HG03159 (cell line): ENCODE measurements at regions not wholly inside any gene's neighbourhood (a gene's known extent, or its start where the extent isn't known, plus 50 kb on each side); places are given as distances from the start of the nearest gene placed in this dataset.
A peak's percentile ranks its signal among the peaks of the same experiment; 100 is the strongest.

Source experiments
- ATAC-seq: cut with Tn5 transposase; IDR thresholded peaks from one replicate; pipeline ENCODE4 v1.9.1; 2021; ENCODE audit warnings: mild to moderate bottlenecking, moderate library complexity; ENCODE audit not compliant: unreplicated experiment

DNA sequence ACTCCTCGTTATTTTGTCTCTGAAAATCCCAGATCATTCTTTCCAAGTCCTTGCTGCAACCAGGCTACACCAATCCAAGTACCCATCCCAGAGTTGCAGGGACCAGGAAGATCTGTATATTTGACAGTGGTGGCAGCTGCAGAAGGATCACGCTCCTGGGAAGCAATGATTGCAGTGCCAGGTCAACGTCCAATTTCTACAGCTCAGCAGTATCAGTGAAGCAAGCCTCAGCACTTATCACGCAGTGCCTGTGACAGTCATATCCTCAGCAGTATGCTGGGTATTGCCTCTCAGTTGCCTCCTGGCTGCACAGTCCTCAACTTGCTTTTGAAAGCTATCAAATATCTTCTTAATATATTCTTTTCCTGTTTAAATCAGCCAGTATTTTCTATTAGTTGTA, 66.7 kb downstream of the BARHL2 start:
- ATAC-seq, result no peak

DNA sequence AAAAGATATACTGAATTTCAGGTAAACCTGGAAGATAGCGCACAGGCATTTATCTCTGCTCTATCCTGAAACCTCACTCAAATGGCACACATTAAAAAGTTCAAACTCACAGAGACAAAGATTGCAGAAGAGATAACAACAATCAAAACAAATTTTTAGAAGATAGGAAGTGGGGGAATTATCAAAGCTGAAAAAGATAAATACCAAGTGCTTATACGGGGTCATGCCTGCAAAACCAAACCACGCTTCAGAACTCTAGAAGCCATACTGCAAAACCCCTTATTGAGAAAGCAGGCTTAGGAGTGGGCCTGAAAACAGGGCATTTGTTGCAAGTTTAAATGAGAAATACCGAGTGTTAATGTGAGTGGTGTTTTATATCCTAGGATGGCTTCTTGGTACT, 76.8 kb downstream of the BARHL2 start:
- no peak for ATAC-seq

- ATAC-seq, result no peak
Measured at GRCh38 chr1:90622666-90623065, 94.4 kb downstream of the BARHL2 start.

- ATAC-seq, result no peak
Measured at GRCh38 chr1:90621986-90622385, 95.1 kb downstream of the BARHL2 start.

DNA sequence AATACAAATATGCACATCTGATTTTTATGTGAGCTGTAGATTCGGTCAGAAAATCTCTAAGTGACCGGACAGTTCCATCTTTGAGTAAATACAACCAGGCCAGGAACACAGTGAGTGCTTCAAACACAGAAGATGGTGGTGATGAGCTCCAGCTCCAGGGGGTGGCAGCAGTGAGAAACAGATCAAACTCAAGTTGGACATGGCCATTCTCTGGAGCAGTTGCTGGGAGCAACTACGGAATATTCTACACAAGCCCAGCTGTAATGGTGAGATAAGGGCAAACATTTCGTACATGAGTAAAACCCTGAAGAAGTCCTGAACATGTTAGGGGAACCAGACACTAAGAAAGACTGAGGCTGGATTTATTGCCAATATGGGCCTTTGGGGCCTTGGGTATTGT, 100.7 kb downstream of the BARHL2 start:
- no peak for ATAC-seq

DNA sequence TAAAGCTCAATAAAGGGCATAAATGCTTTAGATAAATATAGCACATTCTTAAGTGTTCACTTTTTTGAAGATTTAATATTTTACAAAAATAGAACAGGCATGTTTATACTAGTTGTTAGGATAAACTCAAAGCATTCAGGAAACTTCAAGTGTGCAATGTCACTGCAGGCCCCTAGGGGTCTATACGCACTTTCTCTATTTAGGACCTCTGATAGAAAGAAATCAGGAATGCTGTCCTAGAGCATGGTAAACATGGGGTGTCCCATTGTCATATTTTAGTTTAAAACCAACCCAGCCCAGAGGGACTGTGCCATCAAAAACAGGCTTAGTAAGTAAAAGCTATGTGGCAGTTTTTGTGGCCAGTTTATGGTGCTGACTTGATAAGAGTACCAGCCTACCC, 102.2 kb downstream of the BARHL2 start:
- no peak for ATAC-seq

- no peak for ATAC-seq
Measured at GRCh38 chr1:90613371-90613770, 103.7 kb downstream of the BARHL2 start.

- no peak for ATAC-seq
Measured at GRCh38 chr1:90612033-90612432, 105.1 kb downstream of the BARHL2 start.

DNA sequence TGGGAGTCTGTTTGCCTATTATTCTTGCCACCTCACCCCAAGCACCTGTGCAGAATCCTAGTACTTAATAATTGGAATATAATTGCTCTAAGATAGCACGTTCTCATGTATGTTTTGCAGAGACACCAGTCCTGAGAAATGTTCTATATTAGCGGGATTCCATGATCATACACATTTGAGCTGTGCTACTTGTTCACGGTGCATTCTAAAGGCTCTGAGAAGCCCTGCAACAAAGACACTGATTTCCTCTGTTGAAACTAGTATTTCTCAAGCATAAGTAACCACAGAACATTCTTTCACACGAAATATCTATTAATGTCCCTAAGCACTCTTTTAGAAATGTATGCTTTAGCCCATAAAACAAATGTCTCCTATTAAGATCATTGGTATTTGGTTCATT, 109.4 kb downstream of the BARHL2 start:
- no peak for ATAC-seq

DNA sequence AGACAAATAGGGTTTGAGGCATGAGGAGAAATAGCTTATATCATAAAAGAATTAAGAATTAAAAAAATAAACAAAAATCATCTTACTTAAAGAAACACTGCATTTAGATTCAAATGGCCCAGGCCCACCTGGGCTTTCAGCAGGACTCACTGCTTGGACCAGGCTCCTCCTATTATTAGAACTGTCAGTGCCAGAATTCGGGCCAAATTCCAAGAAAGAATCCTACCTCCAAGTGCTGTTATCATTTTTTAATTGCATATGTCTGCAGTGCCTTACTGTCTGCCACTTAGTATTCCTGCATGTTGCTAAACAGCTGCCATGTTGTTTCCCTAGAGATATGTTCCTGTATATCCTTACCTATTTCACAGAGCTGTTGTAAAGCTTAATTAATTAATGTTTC, 112.0 kb downstream of the BARHL2 start:
- ATAC-seq, result no peak

DNA sequence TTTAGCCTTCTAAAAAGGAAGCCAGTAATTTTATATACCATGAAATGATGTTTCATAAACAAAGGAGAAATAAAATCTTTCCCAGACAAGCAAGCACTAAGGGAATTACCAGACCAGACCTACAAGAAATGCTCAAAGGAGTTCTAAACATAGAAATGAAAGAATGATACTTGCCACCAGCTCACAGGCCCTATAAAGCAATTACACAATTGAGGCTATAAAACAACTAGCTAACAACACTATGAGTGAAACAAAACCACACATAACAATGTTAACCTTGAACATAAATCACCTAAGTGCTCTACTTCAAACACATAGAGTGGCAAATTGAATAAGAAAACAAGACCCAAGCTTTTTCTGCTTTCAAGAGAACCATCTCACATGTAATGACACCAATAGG, 123.8 kb downstream of the BARHL2 start:
- ATAC-seq, result no peak

GRCh38 chr1:90591970-90592356, 125.1 kb downstream of the BARHL2 start:
- ATAC-seq, result no peak

GRCh38 chr1:90591355-90591969, 125.6 kb downstream of the BARHL2 start:
- no peak for ATAC-seq

GRCh38 chr1:90580176-90580575, 136.9 kb downstream of the BARHL2 start:
- ATAC-seq, result no peak

DNA sequence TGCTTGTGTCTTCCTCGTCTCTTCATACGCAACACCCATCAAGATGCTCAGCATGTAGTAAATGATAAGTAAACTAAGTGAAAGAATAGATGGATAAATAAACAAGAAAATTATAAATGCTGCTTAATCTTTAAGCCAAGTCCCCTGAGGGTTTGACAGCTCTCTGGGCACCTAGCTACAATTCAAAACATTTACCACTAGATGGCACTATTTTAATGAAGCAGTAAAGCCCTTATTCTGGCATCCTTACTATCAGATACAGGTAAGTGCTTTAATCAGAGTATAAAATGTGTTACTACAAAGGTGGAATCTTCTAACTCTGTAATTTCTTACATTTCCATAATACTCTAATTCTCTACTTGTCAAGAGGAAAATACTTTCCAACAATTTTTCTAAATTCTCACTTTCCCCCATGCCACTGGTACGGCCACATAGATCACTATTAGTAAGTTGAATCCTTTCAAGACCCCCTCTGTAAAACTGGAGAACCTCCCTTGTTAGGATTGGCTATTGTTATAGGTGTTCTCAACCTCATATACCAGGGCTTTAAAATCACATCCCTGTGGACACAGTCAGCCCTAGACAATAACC, 137.8 kb downstream of the BARHL2 start:
- peak; percentile 87 for ATAC-seq

DNA sequence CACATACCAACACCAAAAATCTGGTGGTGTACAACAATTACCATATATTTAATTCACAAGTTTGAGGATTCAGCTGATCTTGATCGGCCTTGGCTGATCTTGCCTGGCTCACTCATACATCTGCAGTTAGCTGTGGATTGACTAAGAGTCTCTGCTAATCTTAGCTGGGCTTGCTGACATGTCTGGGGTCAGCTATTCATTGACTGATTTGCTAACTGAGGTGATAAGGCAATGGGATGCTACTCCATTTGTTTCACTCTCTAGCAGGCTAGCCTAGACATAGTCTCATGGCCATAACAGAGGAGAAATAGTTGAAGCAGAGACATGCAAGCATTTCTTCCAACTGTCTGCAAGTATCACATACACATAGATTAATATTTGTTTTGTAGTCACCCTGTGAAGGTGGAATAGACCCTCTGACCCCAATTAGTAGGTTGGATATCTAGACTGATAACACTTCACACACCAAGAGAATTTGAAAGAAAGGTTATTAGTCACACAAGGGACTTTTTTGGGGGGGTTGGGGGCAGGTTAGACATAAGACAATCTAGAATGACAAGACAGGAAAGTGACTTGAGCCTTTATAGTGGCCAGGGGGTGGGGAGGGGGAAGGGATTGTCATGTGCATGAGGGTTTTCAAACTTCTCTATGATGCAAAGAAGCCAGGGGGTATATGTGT, 142.3 kb downstream of the BARHL2 start:
- no peak for ATAC-seq

DNA sequence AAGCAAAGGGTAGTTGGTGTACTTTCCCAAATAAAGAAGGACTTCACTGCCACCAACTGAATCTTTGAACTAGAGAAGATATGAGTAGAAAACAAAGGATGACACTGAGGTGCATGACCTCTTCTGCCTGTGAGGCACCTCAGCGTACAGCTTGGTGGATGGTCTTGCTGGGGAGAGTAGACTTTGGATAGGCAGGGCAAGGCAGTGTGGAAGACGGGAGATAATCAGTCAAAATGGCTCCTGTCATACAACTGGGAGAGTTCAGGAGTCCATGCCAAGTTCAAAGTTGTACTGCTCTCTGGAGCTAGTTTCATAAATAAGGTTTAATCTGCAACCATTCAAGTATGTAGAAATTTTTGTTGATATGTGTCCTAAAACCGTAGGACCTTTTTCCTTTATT, 143.4 kb downstream of the BARHL2 start:
- ATAC-seq, result no peak

GRCh38 chr1:90572446-90572845, 144.7 kb downstream of the BARHL2 start:
- ATAC-seq, result no peak

DNA sequence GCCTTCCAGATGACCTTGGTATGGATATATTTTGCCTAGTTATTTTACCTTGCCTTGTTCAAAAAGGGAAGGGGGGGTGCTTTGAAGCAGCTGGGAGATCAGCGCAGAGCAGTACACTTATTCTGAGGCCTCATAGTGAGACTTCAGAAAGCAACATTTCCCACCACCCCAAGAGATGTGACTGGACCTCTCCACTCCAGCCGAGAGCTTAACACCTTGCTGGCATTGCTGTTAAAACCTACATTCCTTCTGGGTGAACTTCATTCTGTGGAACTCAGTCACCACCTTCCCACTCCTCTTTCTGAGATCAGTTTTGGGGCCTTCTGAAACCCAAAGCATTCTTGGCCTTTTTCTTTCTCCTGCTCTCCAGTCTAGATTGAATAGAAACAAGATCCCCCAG, 148.7 kb downstream of the BARHL2 start:
- no peak for ATAC-seq

DNA sequence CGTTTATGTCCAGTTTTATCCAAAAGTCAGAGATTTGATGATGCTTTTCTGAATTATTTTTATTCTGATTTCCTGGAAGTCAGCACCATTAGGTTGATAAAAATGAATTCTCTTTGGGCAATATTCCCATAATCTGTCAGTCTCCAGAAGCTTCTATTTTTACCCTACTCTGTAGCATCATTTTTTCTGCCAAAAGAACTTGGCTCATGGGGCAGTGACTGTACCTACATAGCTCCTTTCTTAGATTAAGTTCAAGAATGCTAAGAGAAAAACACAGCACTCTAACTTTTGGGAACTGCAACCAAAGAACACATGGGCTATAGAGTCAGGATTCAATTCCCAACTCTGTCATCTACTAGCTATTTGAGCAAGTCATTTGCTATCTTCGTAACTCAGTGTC, 152.9 kb downstream of the BARHL2 start:
- ATAC-seq, result no peak

- no peak for ATAC-seq
Measured at GRCh38 chr1:90562892-90563291, 154.2 kb downstream of the BARHL2 start.

DNA sequence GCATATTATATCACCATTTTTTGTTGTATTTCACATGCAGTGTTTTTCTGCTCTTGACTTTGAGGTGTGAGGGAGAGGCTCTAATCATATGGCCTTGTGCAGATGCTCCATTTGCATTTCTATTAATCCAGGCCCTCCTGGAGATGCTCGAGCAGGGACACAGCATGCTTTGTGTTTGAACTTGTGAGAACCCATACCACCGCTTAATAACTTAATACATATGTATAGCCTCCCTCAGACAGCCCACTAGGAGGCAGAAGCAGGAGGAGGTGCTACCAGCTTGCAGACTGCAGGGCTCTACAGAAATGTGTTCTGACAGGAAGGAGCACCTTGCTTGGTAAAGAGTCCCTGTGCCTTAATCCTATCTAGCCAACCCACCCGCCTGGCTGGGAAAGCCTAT, 155.2 kb downstream of the BARHL2 start:
- ATAC-seq, result no peak
